Transverse colon (tissue), 3 donors: ENCODE measurements at regions not wholly inside any gene's neighbourhood (a gene's known extent, or its start where the extent isn't known, plus 50 kb on each side); places are given as distances from the start of the nearest gene placed in this dataset.

Experiments used
- POLR2A ChIP-seq: fragments of 450-650 bp; IDR thresholded peaks from one replicate; pipeline ENCODE4 v1.6.1; 2016; ENCODE audit warnings: antibody characterized with exemption, mild to moderate bottlenecking, moderate library complexity
- TF ChIP-seq, protein P1 (sequence below), 5 experiments: fragments of 200-600 bp in 3 of 5; fragments of 450-650 bp in 2 of 5; sonication (generic) in 3 of 5; IDR thresholded peaks; 1 replicate in 2 of 5; 2 replicates in 3 of 5; pipeline ENCODE4 v1.5.1; 2016 to 2017; ENCODE audit warnings: antibody characterized with exemption in 5 of 5, inconsistent platforms in 3 of 5, mild to moderate bottlenecking in 2 of 5, moderate library complexity in 1 of 5

DNA sequence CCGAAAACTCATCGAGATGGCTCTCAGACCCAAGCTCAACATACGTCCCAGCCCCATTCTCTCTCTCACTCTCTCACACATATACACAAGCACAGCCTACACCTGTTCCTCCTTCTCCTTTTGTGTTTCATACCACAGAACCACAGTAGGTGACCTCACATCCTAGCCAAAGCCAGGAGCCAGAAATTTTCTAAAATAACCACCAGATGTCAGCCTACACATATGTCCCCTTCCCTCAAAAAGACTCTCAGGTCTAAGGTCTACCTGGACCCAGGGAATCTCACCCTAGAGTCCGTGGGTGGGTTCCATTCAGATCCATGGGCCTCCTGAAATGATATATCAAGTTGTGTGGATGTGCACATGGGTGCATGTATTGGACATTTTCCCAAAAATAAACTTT, 104.2 kb upstream of the IPO5 start:
- TF ChIP-seq, protein P1, sequence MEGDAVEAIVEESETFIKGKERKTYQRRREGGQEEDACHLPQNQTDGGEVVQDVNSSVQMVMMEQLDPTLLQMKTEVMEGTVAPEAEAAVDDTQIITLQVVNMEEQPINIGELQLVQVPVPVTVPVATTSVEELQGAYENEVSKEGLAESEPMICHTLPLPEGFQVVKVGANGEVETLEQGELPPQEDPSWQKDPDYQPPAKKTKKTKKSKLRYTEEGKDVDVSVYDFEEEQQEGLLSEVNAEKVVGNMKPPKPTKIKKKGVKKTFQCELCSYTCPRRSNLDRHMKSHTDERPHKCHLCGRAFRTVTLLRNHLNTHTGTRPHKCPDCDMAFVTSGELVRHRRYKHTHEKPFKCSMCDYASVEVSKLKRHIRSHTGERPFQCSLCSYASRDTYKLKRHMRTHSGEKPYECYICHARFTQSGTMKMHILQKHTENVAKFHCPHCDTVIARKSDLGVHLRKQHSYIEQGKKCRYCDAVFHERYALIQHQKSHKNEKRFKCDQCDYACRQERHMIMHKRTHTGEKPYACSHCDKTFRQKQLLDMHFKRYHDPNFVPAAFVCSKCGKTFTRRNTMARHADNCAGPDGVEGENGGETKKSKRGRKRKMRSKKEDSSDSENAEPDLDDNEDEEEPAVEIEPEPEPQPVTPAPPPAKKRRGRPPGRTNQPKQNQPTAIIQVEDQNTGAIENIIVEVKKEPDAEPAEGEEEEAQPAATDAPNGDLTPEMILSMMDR (IDR thresholded peaks at IDR 0.05), result no peak
- TF ChIP-seq POLR2A, result no peak
